ENCODE measurements at regions not wholly inside any gene's neighbourhood (a gene's known extent, or its start where the extent isn't known, plus 50 kb on each side); places are given as distances from the start of the nearest gene placed in this dataset.

DNA sequence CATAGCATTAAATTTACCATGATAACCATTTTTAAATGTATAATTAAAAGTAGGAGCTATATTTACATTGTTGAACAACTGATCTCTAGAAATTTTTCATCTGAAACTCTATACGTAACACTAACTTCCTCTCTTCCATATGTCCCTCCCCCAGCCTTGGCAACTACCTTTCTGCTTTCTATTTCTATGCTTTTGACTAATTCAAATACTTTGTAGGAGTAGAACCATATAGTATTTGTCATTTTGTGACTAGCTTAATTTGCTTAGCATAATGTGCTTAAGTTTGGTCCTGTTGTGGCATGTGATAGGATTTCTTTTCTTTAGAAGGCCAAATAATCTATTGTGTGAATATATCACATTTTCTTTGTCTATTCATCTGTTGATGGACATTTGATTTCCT lies 225.3 kb upstream of the POT1 start:
- TF ChIP-seq, protein P1, sequence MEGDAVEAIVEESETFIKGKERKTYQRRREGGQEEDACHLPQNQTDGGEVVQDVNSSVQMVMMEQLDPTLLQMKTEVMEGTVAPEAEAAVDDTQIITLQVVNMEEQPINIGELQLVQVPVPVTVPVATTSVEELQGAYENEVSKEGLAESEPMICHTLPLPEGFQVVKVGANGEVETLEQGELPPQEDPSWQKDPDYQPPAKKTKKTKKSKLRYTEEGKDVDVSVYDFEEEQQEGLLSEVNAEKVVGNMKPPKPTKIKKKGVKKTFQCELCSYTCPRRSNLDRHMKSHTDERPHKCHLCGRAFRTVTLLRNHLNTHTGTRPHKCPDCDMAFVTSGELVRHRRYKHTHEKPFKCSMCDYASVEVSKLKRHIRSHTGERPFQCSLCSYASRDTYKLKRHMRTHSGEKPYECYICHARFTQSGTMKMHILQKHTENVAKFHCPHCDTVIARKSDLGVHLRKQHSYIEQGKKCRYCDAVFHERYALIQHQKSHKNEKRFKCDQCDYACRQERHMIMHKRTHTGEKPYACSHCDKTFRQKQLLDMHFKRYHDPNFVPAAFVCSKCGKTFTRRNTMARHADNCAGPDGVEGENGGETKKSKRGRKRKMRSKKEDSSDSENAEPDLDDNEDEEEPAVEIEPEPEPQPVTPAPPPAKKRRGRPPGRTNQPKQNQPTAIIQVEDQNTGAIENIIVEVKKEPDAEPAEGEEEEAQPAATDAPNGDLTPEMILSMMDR (IDR thresholded peaks at IDR 0.05), result no peak
- TF ChIP-seq EZH2phosphoT487 (IDR thresholded peaks at IDR 0.05), result no peak
